ENCODE measurements at regions not wholly inside any gene's neighbourhood (a gene's known extent, or its start where the extent isn't known, plus 50 kb on each side); places are given as distances from the start of the nearest gene placed in this dataset.

DNA sequence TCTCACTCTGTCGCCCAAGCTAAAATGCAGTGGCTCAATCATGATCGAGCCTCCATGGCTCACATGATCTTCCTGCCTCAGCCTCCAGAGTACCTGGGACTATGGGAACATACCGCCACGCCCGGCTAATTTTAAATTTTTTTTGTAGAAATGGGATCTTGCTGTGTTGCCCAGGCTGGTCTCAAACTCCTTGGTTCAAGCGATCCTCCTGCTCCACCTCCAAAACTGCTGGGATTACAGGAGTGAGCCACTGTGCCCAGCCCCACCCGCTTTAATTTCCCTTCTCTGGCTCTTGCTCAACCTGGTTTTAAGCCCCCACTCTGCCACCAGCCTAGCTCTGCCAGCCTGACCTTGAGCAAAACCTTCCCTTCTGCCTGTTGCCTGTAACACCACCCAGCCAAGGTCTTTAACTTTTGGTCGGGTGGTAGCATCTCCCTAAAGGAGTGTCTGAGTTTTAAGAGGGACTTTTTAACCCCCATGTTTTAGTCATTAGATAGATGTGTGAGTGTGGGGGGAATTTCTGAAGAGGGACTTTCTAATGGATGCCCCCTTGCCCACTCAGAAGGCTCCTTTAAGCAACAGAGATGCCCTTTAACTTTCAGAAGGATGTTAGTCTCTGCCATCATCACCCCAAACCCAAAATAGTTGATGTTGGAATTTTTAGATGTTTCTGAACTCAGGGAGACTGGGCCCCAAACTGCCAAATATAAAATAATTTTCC, 71.8 kb upstream of the FOXP4 start:
- Histone ChIP-seq H3K9me3 (ENCODE audit: low read length) (no peaks in the 10 kb centered on the region), H3F3A (ENCODE audit: insufficient read depth, low read length) (no peaks in the 10 kb centered on the region), H3K4me3 (ENCODE audit: low read depth, low read length, poor library complexity, severe bottlenecking) (no peak overlapping the region), H3K79me2 (ENCODE audit: insufficient read depth, low read length) (no peaks in the 10 kb centered on the region), H2AFZ (ENCODE audit: low read length) (no peak overlapping the region), H3K4me2 (ENCODE audit: low read length) (no peak overlapping the region), H3K9ac (ENCODE audit: low read length) (no peak overlapping the region), H3K36me3 (ENCODE audit: insufficient read depth, low read length) (no peaks in the 10 kb centered on the region), H3K27me3 (ENCODE audit: insufficient read depth, low read length) (0 out of 2 replicates have a peak, but pooled peaks cover 12% of the 10 kb centered on the region), H3K27ac (ENCODE audit: low read depth, low read length, poor library complexity, severe bottlenecking) (no peak overlapping the region), H3K9me2 (ENCODE audit: low read depth, low read length) (no peaks in the 10 kb centered on the region), H3K4me1 (ENCODE audit: insufficient read depth, low read length, severe bottlenecking) (no peaks in the 10 kb centered on the region), H4K20me1 (ENCODE audit: insufficient read depth, low read length) (no peaks in the 10 kb centered on the region)
- TF ChIP-seq EZH2 (IDR thresholded peaks at IDR 0.05; ENCODE audit: borderline replicate concordance, low read length) = no peak
- TF ChIP-seq, protein P1, sequence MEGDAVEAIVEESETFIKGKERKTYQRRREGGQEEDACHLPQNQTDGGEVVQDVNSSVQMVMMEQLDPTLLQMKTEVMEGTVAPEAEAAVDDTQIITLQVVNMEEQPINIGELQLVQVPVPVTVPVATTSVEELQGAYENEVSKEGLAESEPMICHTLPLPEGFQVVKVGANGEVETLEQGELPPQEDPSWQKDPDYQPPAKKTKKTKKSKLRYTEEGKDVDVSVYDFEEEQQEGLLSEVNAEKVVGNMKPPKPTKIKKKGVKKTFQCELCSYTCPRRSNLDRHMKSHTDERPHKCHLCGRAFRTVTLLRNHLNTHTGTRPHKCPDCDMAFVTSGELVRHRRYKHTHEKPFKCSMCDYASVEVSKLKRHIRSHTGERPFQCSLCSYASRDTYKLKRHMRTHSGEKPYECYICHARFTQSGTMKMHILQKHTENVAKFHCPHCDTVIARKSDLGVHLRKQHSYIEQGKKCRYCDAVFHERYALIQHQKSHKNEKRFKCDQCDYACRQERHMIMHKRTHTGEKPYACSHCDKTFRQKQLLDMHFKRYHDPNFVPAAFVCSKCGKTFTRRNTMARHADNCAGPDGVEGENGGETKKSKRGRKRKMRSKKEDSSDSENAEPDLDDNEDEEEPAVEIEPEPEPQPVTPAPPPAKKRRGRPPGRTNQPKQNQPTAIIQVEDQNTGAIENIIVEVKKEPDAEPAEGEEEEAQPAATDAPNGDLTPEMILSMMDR (IDR thresholded peaks at IDR 0.05; ENCODE audit: low read length) = no peak

DNA sequence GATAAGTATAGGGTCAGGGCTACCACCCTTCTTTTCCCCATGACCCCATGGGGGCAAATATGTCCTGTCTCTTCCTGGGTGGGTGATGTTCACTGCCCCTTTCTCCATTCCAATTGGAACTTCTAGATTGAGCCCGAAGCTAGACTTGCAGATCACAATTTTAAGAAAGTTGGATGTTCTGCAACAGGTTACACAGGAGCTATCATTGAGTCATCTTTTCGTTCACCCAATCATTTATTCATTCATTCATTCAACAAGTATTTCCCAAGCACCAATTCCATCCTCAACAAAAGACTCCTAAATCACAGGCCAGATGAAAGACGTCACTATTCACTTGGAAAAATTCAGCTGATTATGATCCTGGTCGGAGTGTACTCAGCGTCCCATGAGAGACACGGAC, 71.0 kb upstream of the FOXP4 start:
- Histone ChIP-seq H3K4me2 (ENCODE audit: low read length) (no peak overlapping the region), H3K9ac (ENCODE audit: low read length) (no peak overlapping the region), H3K36me3 (ENCODE audit: insufficient read depth, low read length) (no peaks in the 10 kb centered on the region), H3K4me1 (ENCODE audit: insufficient read depth, low read length, severe bottlenecking) (no peaks in the 10 kb centered on the region), H3K27me3 (ENCODE audit: insufficient read depth, low read length) (0 out of 2 replicates have a peak, but pooled peaks cover 12% of the 10 kb centered on the region), H3K9me2 (ENCODE audit: low read depth, low read length) (no peaks in the 10 kb centered on the region), H3K27ac (ENCODE audit: low read depth, low read length, poor library complexity, severe bottlenecking) (no peak overlapping the region), H4K20me1 (ENCODE audit: insufficient read depth, low read length) (no peaks in the 10 kb centered on the region), H2AFZ (ENCODE audit: low read length) (no peak overlapping the region), H3F3A (ENCODE audit: insufficient read depth, low read length) (no peaks in the 10 kb centered on the region), H3K9me3 (ENCODE audit: low read length) (no peaks in the 10 kb centered on the region), H3K4me3 (ENCODE audit: low read depth, low read length, poor library complexity, severe bottlenecking) (no peak overlapping the region), H3K79me2 (ENCODE audit: insufficient read depth, low read length) (no peaks in the 10 kb centered on the region)
- TF ChIP-seq EZH2 (IDR thresholded peaks at IDR 0.05; ENCODE audit: borderline replicate concordance, low read length) = no peak
- TF ChIP-seq, protein P1 (IDR thresholded peaks at IDR 0.05; ENCODE audit: low read length) = no peak

DNA sequence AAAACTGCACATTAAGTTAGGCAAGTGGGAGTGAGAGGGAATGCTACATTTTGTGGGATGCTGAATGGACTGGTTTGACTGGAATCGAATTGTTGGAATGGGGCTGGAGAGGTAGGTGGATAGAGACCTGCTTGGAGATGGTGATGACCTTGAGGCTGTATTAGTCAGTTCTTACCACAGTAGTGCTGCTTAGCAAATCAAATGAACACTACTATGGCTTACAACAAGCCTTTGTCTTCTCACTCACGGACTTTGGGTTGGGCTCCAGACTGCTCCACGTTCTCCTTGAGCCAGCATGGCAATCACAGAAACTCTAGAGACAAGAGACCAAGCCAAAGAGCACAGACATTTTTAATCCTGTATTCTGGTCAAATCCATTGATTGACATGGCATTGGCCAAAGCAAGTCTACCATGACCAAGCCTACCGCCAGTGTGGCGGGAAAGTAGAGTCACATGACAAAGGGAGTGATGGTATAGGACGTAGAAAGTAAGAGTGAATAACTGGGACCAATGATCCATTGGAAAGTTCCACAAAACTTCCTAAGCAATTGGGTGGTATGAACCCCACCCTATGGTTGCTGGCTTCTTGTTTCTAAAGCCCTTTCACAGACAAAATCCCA, 70.3 kb upstream of the FOXP4 start:
- no peaks in the 10 kb centered on the region for H3K9me2 ChIP-seq (ENCODE audit: low read depth, low read length)
- H3K79me2 ChIP-seq (ENCODE audit: insufficient read depth, low read length) = no peaks in the 10 kb centered on the region
- no peaks in the 10 kb centered on the region for H3F3A ChIP-seq (ENCODE audit: insufficient read depth, low read length)
- H3K4me2 ChIP-seq (ENCODE audit: low read length) = no peak overlapping the region
- H3K4me1 ChIP-seq (ENCODE audit: insufficient read depth, low read length, severe bottlenecking) = no peaks in the 10 kb centered on the region
- H3K9ac ChIP-seq (ENCODE audit: low read length) = no peak overlapping the region
- no peak overlapping the region for H3K4me3 ChIP-seq (ENCODE audit: low read depth, low read length, poor library complexity, severe bottlenecking)
- H2AFZ ChIP-seq (ENCODE audit: low read length) = no peak overlapping the region
- H3K27me3 ChIP-seq (ENCODE audit: insufficient read depth, low read length) = 0 out of 2 replicates have a peak, but pooled peaks cover 12% of the 10 kb centered on the region
- no peak for TF ChIP-seq EZH2 (IDR thresholded peaks at IDR 0.05; ENCODE audit: borderline replicate concordance, low read length)
- TF ChIP-seq, protein P1 (IDR thresholded peaks at IDR 0.05; ENCODE audit: low read length) = no peak
- no peaks in the 10 kb centered on the region for H4K20me1 ChIP-seq (ENCODE audit: insufficient read depth, low read length)
- H3K27ac ChIP-seq (ENCODE audit: low read depth, low read length, poor library complexity, severe bottlenecking) = no peak overlapping the region
- no peaks in the 10 kb centered on the region for H3K9me3 ChIP-seq (ENCODE audit: low read length)
- H3K36me3 ChIP-seq (ENCODE audit: insufficient read depth, low read length) = no peaks in the 10 kb centered on the region

Measured in OCI-LY1 (cell line).